HG03558 (cell line): ENCODE measurements at regions not wholly inside any gene's neighbourhood (a gene's known extent, or its start where the extent isn't known, plus 50 kb on each side); places are given as distances from the start of the nearest gene placed in this dataset.

Source experiments
- ATAC-seq: cut with Tn5 transposase; IDR thresholded peaks from one replicate; pipeline ENCODE4 v1.9.1; 2021; ENCODE audit warnings: moderate number of reproducible peaks; ENCODE audit not compliant: unreplicated experiment; ENCODE audit errors: extremely low read depth

DNA sequence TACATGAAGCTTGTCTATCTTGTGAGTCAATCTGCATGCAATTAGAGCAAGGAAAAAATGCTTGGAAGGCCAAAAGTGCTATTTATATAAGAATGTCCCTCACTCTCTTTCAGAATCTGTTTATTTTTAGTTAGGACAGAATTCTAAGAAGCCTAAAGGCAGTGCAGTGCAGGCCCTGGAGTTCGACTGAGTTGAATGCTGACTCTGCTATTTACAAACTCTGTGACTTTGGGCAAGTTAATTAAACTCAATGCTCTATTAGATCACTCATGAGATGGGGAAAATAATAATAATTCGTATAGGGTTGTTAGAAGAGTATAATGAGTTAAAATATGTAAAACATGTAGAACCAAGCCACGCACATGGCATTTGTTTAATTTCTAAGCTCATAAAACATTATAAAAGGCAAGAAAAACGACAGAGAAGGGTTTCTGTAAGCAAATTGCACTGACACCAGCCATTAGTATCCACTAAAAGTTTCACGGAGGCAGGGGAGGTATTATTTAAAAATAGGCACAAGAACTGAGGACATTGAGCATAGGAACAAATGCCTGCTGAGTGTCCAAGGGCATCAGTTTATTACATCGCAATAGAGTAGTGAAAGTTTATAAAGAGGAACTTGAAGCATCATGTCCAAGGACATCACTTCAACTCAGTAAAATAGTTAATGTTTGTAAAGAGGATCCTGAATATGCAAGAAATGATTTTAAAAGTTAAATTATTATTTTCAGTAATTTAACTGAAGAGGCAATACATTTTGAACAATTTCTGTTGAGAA, 115.0 kb upstream of the INPP4B start:
- ATAC-seq = no peak

DNA sequence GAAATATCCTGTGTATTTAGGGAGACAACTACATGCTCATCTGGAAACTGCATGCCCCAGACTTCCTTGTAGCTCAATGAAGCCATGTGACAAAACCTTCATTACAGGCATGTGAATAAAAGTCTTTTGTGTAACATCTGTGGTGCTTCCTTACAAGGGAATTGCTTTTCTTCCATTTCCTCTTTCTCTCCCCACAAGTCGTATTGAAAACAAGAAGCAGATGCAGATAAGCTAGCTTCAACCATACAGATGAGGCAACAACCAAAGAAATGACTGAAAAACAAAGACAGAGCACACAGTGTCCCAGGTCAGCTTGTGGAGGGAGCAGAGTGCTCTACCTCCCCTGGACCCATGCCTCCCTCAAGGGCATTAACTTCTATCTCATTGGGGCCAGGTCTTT, 115.8 kb upstream of the INPP4B start:
- no peak for ATAC-seq

DNA sequence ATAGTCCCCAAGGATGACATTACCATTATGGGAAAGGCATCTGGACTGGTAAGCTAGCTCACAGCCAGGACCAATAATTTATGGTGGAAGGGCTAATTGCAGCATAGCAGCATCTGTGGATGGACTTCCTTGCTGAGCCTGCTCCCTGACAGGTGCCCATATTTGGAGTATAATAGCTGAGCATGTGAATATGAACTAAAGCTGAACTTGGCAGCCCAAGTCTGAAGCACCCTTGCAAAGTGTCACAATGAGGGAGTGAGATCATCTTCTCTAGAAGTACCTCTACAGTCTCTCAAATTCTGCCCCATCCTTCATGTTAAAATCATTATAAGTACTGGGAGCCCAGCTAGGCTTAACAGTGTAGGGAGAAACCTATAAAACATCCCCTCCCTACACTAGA, 128.2 kb upstream of the INPP4B start:
- ATAC-seq = no peak

DNA sequence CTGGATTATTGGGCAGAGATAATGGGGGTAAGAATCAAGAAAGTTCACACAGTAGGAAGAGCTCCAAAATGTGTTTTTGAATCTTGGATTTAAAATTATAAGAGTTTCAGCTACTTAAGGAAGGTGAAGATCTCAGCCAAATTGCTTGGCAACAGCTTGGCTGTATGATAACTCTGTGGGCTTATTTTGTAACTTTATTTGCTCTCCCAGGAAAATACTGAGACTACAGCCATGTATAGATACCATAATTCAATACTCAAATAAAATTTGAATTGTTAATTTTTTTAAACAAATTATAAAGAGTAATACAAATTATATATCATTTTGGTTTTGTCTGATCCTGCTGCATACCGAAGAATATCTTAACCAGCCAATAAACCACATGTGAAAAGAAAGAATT, 129.5 kb upstream of the INPP4B start:
- ATAC-seq = no peak

DNA sequence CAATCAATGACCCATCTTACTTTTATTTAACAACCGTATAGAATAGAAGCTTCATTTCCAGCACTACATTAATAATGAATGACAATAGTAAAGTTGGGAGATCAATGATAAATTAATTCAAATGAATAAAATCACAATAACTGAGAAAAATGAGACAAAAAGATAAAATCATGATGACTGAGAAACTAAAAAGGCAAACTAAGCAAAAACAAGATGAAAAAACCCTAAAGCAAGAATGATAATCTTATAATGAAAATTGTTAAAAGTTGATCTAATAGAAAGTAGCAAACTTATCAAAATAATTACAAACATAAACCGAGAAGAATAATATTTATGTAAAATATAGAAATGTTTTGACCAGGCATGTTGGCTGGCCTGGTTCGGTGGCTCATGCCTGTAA, 130.4 kb upstream of the INPP4B start:
- no peak for ATAC-seq

DNA sequence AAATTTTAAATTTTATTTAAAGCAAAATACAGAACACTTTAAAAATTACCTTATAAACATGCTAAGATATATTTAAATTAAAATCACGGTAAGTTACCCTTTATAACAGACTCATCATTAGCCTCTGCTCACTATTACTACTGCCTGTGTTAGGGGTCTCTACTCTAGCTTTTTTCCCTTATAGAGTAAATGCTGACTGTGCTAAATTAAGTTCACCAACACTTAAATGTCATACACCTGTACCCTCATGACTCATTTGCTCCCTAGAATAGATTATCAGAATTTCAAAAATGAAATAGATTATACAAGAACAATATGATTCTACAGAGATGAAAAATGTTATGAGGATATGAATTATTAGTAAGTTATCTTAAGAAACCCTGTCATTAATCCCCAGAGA, 131.1 kb upstream of the INPP4B start:
- ATAC-seq = no peak

DNA sequence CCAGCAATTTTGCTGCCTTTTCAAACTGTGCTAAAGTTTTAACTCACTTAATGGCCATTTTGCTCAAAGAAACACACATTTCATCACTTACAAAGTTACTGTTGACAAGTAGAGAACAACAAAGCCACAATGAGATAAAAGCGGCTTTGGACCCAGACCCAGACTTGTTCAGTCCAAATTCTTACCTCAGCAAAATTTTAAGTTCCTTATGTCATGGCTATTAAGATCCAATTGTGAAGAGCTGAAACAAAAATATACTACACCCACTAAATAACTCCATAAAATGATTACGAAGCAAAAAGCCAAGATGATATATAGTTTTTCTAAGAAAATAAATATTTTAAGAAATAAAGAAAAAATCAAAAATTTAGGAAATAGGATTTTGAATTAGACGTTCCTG, 137.0 kb upstream of the INPP4B start:
- ATAC-seq = no peak

DNA sequence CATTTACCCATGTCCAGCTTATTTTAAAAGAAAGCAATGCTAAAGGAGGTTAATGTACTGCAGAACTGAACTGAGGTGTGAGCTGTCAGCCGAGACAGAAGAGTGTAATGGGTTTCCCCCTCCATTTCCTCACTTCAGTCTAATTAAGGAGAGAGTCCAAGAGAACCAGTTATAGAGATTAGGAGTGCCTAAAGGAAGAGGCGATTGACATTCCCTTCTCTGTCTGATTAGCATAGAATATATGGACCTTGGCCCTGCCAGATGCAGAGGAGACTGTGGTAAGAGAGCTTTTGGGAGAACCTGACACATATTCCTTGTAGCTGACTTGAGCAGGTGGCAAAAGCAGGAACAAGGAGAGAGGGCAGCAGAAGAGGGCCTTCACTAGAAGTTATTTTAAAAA, 137.5 kb upstream of the INPP4B start:
- no peak for ATAC-seq

DNA sequence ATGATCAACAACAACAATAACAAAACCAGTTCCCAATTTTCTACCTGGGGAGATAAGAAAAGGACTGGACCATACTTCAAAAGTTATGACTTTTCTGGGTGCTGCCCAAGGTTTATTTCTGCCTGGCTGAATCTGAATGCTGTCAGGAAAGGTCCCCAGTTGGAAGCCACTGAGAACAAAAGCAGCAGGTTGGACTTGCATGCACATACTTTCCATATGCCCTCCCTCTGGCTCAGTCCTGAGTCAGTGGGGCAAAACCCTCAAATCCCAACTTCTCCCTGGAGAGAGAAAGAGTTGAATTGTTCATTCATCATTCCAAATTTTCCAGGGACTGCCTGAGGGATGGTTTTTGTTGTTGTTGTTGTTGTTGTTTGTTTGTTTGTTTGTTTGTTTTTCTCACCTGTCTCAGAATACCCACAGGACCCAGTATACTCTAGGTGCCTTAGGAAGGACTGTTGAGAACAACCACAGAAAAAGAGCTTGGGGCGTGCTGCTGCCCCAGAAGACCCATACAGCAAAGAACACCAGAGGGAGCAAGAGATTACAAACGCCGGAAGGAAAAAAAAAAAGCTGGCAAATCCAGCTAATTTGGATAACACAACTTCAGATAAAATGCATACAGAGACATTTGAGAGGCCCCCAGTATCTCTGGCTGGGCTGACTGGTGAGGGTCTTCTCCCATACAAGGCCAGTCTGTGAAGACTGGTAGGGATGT, 138.9 kb upstream of the INPP4B start:
- ATAC-seq = no peak

DNA sequence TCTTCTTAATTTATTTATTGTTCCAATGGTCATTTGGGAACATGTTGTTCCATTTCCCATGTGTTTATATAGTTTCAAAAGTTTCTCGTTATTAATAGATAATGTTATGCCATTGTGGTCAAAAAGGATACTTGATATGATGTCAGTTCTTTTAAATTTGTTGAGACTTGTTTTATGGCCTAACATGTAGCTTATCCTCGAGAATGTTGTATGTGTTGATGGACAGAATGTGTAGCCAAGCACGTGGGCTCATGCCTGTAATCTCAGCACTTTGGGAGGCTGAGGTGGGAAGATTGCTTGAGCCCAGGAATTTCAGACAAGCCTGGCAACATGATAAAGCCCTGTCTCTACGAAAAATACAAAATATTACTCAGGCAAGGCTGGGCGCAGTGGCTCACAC, 168.5 kb upstream of the USP38 start:
- no peak for ATAC-seq

DNA sequence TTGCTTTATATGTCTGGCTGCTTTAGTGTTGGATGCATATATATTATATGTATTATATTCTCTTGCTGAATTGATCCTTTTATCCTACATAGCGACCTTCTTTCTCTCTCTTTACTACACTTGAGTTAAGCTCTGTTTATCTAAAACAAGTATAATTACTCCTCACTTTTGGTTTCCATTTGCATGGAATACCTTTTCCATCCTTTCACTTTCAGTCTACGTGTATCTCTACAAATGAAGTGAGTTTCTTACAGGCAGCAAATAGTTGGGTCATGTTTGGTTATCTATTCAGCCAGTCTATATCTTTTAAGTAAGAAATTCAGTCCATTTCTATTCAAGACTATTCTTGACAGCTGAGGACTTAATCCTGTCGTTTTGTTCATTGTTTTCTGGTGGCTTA, 167.5 kb upstream of the USP38 start:
- no peak for ATAC-seq

DNA sequence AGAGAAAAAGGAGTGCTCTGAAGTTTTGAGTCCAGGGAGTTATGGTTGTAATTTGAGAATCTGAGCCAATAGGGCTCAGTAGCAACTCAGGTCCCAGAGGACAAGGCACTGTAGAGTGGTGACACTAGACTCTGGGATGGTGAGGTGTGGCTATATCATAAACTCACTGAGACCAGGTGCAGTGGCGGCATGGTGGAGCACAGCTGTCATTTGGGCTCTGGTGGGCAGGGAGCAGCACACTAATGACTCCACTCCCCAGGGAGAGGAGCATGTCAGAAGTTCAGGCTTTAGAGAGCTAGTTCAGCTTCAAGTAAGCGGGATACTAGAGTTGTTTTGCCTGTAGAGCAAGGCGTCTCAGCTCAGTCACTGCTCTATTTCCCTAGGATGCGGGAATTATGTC, 165.4 kb upstream of the USP38 start:
- no peak for ATAC-seq

DNA sequence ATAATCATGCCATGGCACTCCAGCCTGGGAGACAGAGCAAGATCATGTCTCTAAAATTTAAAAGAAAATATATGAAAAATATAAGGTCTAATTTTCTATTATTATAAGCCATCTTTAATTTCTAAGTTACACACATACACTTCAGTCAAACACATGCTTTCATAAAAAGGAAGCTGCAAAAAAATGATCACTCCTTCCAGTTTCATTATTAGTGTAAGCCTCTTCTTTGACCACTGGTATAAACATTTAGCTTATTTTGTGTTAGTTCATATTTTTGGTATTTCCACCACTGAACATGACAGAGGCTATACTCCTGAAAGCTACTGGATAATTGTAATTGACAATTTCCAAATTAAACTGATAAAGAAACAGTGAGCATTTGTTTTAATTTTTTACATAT, 163.3 kb upstream of the USP38 start:
- peak; percentile 68 for ATAC-seq

DNA sequence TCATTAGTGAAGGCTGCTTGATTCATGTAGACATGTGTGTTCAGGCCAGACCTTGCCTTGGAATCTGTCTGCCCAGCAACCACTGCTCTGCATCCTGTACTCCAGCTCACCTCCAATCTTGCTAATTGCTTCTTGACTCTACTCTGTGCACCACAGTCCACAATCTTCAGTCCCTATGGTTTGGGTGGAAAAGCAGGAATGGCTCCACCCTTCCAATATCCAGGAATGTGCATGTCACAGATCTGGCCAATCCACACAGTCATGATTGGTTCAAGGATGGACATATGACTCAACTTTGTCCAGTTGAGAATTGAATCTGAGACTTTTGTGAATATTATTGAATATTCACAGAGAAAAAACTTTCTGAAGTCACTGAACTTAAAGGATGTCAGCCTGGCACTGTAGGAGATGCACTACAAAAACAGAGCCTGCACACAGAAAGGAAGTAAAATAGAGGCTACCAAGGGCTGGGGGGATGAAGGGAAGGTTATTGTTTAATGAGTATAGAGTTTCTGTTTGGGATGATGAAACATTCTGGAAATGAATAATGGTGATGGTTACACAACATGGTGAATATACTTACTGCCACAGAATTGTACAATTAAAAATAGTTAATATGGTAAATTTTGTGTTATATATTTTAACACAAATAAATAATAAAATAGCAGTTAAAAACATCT, 161.3 kb upstream of the USP38 start:
- ATAC-seq = peak; percentile 23

DNA sequence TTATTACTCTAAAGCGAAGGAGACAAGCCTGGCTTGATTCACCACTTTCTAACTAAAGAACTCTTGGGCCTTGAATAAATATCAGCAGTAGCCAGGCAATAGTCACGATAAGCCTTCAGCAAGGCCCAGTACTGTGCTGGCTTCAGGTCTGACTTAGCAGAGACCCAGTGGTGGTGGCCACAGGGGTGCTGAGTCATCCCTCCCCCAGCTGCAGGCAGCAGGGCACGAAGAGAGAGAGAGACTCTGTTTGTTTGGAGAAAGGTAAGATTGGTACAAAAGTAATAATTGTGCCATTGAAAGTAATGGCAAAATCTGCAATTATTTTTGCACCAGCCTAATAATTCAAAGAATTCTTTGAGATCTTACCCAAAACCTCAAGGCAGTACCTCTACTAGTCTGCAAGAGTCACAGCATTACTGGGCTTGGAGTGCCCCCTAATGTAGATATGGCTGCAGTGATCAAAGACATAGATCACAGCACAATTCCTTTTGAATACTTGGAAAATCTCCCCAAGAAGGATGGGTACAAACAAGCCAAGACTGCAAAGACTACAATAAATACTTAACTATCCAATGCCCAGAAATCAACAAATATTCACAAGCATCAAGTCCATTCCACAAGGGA, 159.5 kb upstream of the USP38 start:
- ATAC-seq = peak; percentile 47

DNA sequence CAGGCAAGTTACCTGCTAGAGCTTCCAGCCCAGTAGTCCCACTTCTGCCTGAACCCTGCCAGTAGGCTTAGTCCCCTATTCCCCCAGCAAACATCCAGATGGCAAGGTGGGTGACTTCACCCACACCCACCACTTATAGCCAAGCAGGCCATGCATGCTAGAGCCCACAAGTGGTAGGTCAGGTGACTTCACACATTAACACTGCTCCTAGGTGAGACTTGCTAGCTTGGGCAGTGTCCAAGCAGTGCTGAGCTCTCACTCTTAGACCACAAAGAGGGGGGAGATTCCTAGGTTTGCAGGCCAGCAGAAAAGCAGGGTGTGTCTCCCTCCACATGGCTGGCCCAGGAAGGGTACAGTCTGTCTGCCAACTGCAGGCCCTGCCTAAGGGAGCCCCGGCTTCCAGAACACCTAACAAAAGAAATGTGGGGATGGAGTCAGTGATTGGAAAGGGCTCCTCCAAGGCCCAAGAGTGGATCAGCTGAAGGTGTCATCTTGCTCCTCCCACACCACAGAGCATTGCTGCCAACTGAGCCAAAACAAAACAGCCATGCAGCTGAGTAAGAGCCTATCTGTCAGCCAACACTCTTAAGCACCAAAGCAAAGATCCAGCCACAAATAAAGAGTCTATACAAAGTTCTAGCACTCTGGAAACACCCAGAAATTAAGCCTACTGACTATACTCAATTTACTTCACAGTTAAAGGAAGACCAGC, 158.1 kb upstream of the USP38 start:
- no peak for ATAC-seq

DNA sequence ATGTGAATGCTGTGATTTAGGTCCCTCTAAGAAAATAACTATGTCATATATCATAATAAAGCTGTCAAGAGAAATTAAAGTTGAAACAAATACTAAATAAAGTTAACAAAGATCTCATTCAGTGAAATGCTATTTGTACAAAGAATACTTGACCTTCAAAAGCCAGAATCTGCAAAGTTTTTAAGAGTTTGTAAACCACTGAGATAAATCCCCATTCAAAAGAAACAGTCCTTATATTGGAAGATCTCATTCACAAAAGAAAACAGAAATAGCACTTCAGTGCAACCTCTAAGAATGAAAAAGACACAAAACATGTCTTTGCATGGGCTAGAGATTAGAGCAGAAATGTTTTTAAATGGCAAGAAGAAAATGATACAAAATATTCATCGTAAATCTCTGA, 149.1 kb upstream of the USP38 start:
- no peak for ATAC-seq

DNA sequence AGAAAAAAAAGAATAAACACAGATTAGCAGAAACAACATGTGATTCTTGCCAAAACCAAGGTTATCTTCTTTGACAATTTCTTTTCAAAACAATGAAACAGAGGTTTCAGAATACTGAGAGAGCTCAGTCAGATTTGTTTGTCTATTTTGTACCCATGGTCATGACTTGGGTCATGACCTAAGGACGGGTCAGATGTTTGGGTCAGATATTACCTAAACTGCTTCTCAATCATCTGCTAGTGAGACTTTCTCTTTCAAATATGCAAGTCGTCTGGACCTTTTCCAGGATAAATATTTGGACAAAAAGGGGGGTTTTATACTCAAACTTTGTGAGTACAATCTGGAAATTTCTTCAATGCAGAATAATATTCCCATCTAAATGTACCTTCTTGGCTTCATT, 148.3 kb upstream of the USP38 start:
- no peak for ATAC-seq

DNA sequence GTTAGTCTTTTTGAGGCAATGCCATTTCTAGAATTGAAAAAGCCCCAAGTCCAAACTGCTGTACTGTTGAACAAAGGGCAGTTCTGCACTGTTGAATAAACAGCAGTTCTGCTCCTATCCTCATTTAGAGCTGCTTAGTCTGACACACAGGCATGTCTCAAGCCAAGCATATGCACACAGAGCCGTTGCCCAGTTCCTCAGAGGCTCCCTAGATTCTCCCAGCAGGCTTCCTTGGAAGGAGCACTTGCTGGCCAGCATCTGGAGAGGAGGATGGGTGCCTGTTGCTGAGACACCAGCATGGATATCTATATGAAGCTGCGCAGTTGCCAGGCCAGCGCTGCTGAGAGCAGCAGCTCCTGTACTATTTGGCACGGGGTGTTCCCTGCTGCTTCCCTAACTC, 138.3 kb upstream of the USP38 start:
- no peak for ATAC-seq

DNA sequence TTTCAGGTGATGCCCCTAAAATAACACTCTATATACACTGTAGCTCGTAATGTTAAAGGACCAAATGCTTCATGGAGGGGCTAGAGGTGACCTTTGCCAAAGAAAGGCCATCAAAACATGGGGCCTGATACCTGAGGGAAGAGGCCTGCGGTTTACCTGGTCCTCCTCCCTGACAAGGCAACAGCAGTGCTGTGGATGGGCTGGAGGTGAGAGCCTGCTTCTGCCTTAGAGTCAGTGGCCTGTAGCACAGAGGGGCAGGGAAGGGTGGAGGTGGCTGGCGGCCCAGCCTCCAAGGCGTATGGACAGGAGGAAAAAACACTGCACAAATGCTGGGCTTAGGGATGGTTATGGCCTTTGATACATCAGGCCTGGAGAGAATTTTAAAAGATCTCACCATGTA, 137.8 kb upstream of the USP38 start:
- no peak for ATAC-seq
